ENCODE measurements at regions not wholly inside any gene's neighbourhood (a gene's known extent, or its start where the extent isn't known, plus 50 kb on each side); places are given as distances from the start of the nearest gene placed in this dataset.

DNA sequence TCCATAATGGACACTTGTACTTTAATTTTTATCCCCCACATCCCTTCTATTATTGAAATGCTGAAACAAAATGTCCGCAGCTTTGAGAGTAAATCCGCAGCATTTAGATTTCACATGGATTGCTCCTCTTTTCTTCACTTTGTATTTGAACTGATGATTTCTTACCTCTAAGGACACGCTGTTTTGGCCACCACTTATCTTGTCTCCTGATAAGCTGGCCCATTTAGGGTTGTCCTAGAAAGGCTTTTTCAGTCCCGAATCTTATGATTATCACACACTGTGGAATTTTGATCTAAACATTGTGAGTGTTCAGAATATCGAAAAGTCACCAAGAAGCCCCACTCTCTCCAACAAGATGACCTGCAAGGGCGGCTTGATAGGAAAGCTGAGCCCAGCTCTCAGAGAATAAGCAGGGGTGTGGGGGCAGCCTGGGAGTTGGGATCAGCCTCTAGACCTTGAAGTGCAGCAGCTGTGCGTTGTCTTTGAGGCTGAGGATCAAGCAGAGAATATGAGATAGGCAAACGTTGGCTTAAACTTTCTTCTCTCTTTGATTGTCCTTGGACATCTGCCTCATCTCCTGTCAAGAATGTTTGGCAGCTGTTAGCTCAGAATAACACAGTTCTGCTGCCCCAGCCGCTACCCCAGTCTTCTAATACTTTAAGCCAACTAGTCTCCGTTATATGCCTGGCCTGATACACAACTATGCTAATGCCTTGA lies 399.7 kb upstream of the NR2F2 start:
- TF ChIP-seq, protein P1, sequence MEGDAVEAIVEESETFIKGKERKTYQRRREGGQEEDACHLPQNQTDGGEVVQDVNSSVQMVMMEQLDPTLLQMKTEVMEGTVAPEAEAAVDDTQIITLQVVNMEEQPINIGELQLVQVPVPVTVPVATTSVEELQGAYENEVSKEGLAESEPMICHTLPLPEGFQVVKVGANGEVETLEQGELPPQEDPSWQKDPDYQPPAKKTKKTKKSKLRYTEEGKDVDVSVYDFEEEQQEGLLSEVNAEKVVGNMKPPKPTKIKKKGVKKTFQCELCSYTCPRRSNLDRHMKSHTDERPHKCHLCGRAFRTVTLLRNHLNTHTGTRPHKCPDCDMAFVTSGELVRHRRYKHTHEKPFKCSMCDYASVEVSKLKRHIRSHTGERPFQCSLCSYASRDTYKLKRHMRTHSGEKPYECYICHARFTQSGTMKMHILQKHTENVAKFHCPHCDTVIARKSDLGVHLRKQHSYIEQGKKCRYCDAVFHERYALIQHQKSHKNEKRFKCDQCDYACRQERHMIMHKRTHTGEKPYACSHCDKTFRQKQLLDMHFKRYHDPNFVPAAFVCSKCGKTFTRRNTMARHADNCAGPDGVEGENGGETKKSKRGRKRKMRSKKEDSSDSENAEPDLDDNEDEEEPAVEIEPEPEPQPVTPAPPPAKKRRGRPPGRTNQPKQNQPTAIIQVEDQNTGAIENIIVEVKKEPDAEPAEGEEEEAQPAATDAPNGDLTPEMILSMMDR (optimal IDR thresholded peaks at IDR 0.05 in 1 of 3, IDR thresholded peaks at IDR 0.05 in 1 of 3, conservative IDR thresholded peaks at IDR 0.05 in 1 of 3; ENCODE audit: extremely low read depth in 1 of 3, insufficient read depth in 2 of 3, low read length in 3 of 3), result no peak
- TF ChIP-seq EZH2 (IDR thresholded peaks at IDR 0.05; ENCODE audit: low read length), result no peak

All from keratinocyte (primary cell).